ENCODE measurements at regions not wholly inside any gene's neighbourhood (a gene's known extent, or its start where the extent isn't known, plus 50 kb on each side); places are given as distances from the start of the nearest gene placed in this dataset.

DNA sequence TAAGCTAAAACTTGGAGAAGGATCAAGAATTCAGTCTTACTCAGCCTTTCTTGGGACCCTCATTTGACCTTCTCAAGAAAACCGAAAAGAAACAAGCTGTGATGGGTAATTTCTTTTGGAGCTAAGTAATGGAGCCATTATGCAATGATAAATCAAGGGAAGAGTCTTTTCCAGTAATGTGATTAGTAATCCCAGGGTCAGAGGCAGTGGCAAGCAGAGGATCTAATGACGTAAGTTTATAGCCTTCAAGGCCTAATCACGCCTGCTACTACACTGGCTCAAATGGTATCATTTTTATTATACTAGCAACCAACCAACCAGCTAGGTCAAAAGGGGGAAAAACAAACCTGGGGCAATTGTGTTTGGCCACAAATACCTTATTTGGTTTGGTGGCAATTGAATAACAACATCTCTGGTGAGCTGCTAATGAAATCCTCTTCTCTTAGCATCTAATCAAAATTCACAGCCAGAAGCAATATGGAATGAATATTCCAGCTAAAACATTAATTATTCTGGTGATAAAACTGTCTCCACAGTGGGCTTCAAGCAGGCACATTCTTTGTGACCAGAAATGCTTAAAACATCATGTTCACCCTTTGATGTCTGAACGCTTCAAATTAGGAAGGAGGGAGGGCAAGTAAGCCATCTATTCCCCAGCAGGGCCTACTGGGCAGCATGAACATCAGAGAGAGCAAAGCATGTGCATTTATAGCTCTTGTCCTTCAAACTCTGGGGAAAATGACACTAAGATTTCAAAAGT lies 114.9 kb upstream of the SULT1C3 start:
- no peak overlapping the region for H4K5ac ChIP-seq (ENCODE audit: insufficient read length, low read depth, low read length)
- H3T11ph ChIP-seq (ENCODE audit: low read length), result no peak overlapping the region
- Mint-ChIP-seq H3K4me3 (no peak overlapping the region), H3K27me3 (ENCODE audit: low read depth) (no peaks in the 10 kb centered on the region), H3K9me3 (no peaks in the 10 kb centered on the region), H3K27ac (no peak overlapping the region), H3K4me1 (peaks cover 14 to 21% of the 10 kb centered on the region in 2 experiments), H3K36me3 (ENCODE audit: insufficient read depth in 1 of 3, low read depth in 3 of 3) (no peaks in the 10 kb centered on the region)
- no peak overlapping the region for H4K91ac ChIP-seq (ENCODE audit: insufficient read length, low read depth, low read length)
- H3K27me3 ChIP-seq (ENCODE audit: insufficient read depth, low read length), result no peaks in the 10 kb centered on the region
- H4K8ac ChIP-seq (replicated peaks; ENCODE audit: insufficient read length, low read depth, low read length), result no peak overlapping the region
- H2AK5ac ChIP-seq (ENCODE audit: insufficient read length, low read length), result no peak overlapping the region
- no peak overlapping the region for H3K23ac ChIP-seq (ENCODE audit: insufficient read length, low read depth, low read length)
- H3K4me1 ChIP-seq (ENCODE audit: insufficient read depth, low read length), result no peaks in the 10 kb centered on the region
- no peak overlapping the region for H3K4ac ChIP-seq (ENCODE audit: low read depth, low read length)
- DNase-seq, result no peak
- no peak overlapping the region for H2BK5ac ChIP-seq (ENCODE audit: insufficient read length, low read length)
- H4K20me1 ChIP-seq (ENCODE audit: control insufficient read depth, insufficient read depth, insufficient read length), result no peaks in the 10 kb centered on the region
- WGBS (ENCODE audit: extremely low coverage, insufficient read length, low lambda C conversion rate), result no CpG with 5 or more reads among the region's 4 CpGs
- no peak overlapping the region for H3K9ac ChIP-seq (ENCODE audit: extremely low read depth, insufficient read length, low read length)
- H2BK15ac ChIP-seq (ENCODE audit: low read depth, low read length), result no peak overlapping the region
- H3K27ac ChIP-seq (ENCODE audit: insufficient read length, low read depth, low read length), result no peak overlapping the region
- no peak overlapping the region for H3K14ac ChIP-seq (ENCODE audit: insufficient read depth, low read length)
- H3K9me3 ChIP-seq (ENCODE audit: control insufficient read depth, low read depth, low read length), result no peaks in the 10 kb centered on the region
- H3K79me1 ChIP-seq (ENCODE audit: insufficient read depth, low read depth, low read length, poor library complexity, severe bottlenecking), result no peaks in the 10 kb centered on the region
- H3K4me2 ChIP-seq (ENCODE audit: insufficient read depth, insufficient read length, low read length), result no peak overlapping the region
- no peak overlapping the region for H2BK120ac ChIP-seq (ENCODE audit: low read depth, low read length, poor library complexity, severe bottlenecking)
- no peak overlapping the region for H2BK20ac ChIP-seq (ENCODE audit: low read depth, low read length, poor library complexity, severe bottlenecking)
- H3K79me2 ChIP-seq (ENCODE audit: insufficient read depth, low read length), result no peaks in the 10 kb centered on the region
- TF ChIP-seq, protein P1, sequence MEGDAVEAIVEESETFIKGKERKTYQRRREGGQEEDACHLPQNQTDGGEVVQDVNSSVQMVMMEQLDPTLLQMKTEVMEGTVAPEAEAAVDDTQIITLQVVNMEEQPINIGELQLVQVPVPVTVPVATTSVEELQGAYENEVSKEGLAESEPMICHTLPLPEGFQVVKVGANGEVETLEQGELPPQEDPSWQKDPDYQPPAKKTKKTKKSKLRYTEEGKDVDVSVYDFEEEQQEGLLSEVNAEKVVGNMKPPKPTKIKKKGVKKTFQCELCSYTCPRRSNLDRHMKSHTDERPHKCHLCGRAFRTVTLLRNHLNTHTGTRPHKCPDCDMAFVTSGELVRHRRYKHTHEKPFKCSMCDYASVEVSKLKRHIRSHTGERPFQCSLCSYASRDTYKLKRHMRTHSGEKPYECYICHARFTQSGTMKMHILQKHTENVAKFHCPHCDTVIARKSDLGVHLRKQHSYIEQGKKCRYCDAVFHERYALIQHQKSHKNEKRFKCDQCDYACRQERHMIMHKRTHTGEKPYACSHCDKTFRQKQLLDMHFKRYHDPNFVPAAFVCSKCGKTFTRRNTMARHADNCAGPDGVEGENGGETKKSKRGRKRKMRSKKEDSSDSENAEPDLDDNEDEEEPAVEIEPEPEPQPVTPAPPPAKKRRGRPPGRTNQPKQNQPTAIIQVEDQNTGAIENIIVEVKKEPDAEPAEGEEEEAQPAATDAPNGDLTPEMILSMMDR (conservative IDR thresholded peaks at IDR 0.05), result no peak
- H2AFZ ChIP-seq (ENCODE audit: low read length), result peak overlapping the region; percentile 36
- H3K18ac ChIP-seq (ENCODE audit: insufficient read length, low read depth, low read length), result no peak overlapping the region
- H2BK12ac ChIP-seq (ENCODE audit: insufficient read length, low read depth, low read length), result no peak overlapping the region
- H3K56ac ChIP-seq (ENCODE audit: insufficient read length, low read depth, low read length), result no peak overlapping the region
- no peaks in the 10 kb centered on the region for H3K23me2 ChIP-seq (ENCODE audit: insufficient read length, low read depth, low read length, poor library complexity, severe bottlenecking)
